ENCODE measurements at regions not wholly inside any gene's neighbourhood (a gene's known extent, or its start where the extent isn't known, plus 50 kb on each side); places are given as distances from the start of the nearest gene placed in this dataset.

- no peaks in the 10 kb centered on the region for H3K36me3 ChIP-seq (replicated peaks in 1 of 2; ENCODE audit: control insufficient read depth in 1 of 2, insufficient read depth in 2 of 2, low read length in 2 of 2)
- no peaks in the 10 kb centered on the region for H3K4me1 ChIP-seq (ENCODE audit: insufficient read depth, low read length)
- no peaks in the 10 kb centered on the region for H3K27me3 ChIP-seq (ENCODE audit: control insufficient read depth in 1 of 2, insufficient read depth in 2 of 2, low read length in 2 of 2)
- H3K27ac ChIP-seq (ENCODE audit: extremely low read length, insufficient read depth, low read length) = no peak overlapping the region
- H3K9ac ChIP-seq (ENCODE audit: insufficient read depth, low read depth, low read length) = no peak overlapping the region
- intact Hi-C loops (cut with micrococcal nuclease; ENCODE audit: unreplicated experiment) (no loop called here), in situ Hi-C loops (cut with HindIII; ENCODE audit: extremely low pct_ligation_motif_present, low pct_unique_long_range_greater_than_20kb) (no loop called here)
- H3K9me3 ChIP-seq (ENCODE audit: low read length) = no peaks in the 10 kb centered on the region
- no peak for DNase-seq (ENCODE audit: low spot score)
- no TSS peak for BruUV-seq (replicated peaks)
- ATAC-seq = no peak
- no peak overlapping the region for H2AFZ ChIP-seq (ENCODE audit: low read length)
- no peak for FAIRE-seq
- H3K4me2 ChIP-seq (ENCODE audit: low read depth, low read length) = no peak overlapping the region
- no peak overlapping the region for H3K4me3 ChIP-seq (replicated peaks in 1 of 3; ENCODE audit: insufficient read depth in 1 of 3, low read depth in 2 of 3, low read length in 3 of 3)
- TF ChIP-seq, protein P1, sequence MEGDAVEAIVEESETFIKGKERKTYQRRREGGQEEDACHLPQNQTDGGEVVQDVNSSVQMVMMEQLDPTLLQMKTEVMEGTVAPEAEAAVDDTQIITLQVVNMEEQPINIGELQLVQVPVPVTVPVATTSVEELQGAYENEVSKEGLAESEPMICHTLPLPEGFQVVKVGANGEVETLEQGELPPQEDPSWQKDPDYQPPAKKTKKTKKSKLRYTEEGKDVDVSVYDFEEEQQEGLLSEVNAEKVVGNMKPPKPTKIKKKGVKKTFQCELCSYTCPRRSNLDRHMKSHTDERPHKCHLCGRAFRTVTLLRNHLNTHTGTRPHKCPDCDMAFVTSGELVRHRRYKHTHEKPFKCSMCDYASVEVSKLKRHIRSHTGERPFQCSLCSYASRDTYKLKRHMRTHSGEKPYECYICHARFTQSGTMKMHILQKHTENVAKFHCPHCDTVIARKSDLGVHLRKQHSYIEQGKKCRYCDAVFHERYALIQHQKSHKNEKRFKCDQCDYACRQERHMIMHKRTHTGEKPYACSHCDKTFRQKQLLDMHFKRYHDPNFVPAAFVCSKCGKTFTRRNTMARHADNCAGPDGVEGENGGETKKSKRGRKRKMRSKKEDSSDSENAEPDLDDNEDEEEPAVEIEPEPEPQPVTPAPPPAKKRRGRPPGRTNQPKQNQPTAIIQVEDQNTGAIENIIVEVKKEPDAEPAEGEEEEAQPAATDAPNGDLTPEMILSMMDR (CRISPR knock-in tag; IDR thresholded peaks at IDR 0.05) = no peak
- TF ChIP-seq, protein P2, sequence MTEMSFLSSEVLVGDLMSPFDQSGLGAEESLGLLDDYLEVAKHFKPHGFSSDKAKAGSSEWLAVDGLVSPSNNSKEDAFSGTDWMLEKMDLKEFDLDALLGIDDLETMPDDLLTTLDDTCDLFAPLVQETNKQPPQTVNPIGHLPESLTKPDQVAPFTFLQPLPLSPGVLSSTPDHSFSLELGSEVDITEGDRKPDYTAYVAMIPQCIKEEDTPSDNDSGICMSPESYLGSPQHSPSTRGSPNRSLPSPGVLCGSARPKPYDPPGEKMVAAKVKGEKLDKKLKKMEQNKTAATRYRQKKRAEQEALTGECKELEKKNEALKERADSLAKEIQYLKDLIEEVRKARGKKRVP (CRISPR knock-in tag; IDR thresholded peaks at IDR 0.05) = no peak
- TF ChIP-seq ZNF230 (CRISPR knock-in tag; IDR thresholded peaks at IDR 0.05) (no peak), CREBL2 (CRISPR knock-in tag; IDR thresholded peaks at IDR 0.05; ENCODE audit: borderline replicate concordance) (no peak), RFX5 (IDR thresholded peaks at IDR 0.05; ENCODE audit: low read depth, low read length) (no peak), RAD51 (IDR thresholded peaks at IDR 0.05; ENCODE audit: borderline replicate concordance) (no peak), GPN1 (CRISPR knock-in tag; IDR thresholded peaks at IDR 0.05; ENCODE audit: borderline replicate concordance) (no peak), TBL1XR1 (IDR thresholded peaks at IDR 0.05; ENCODE audit: borderline replicate concordance, low read length, partially characterized antibody) (no peak), ZNF713 (CRISPR knock-in tag; IDR thresholded peaks at IDR 0.05) (no peak), MAFF (IDR thresholded peaks at IDR 0.05; ENCODE audit: low read depth, low read length) (no peak), HMG20B (CRISPR knock-in tag; conservative IDR thresholded peaks at IDR 0.05) (no peak), AKAP8 (CRISPR knock-in tag; IDR thresholded peaks at IDR 0.05) (no peak)
- TF ChIP-seq, protein P3, sequence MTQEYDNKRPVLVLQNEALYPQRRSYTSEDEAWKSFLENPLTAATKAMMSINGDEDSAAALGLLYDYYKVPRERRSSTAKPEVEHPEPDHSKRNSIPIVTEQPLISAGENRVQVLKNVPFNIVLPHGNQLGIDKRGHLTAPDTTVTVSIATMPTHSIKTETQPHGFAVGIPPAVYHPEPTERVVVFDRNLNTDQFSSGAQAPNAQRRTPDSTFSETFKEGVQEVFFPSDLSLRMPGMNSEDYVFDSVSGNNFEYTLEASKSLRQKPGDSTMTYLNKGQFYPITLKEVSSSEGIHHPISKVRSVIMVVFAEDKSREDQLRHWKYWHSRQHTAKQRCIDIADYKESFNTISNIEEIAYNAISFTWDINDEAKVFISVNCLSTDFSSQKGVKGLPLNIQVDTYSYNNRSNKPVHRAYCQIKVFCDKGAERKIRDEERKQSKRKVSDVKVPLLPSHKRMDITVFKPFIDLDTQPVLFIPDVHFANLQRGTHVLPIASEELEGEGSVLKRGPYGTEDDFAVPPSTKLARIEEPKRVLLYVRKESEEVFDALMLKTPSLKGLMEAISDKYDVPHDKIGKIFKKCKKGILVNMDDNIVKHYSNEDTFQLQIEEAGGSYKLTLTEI (CRISPR knock-in tag; conservative IDR thresholded peaks at IDR 0.05) = no peak
- no peaks in the 10 kb centered on the region for H3K79me2 ChIP-seq (ENCODE audit: insufficient read depth, low read length)
- CTCF ChIA-PET (ENCODE audit: low intra/inter-chr PET ratio, low total read pairs) = no interaction called here
- no peaks in the 10 kb centered on the region for H4K20me1 ChIP-seq (ENCODE audit: insufficient read depth, low read length)
- POLR2A ChIA-PET = no interaction called here
These were observed 1411.8 kb upstream of the ACO1 start for GRCh38 chr9:30972654-30973053.
